Glutamatergic neuron (in vitro differentiated cells): ENCODE measurements at regions not wholly inside any gene's neighbourhood (a gene's known extent, or its start where the extent isn't known, plus 50 kb on each side); places are given as distances from the start of the nearest gene placed in this dataset.

Experiments used
- DNase-seq: peaks from one replicate; pipeline ENCODE4 v3.0.0; 2022
- H3K27ac Mint-ChIP-seq: one replicate; pipeline ENCODE4 v1.8.0; 2020; ENCODE audit warnings: mild to moderate bottlenecking, mixed read lengths, inconsistent platforms; ENCODE audit not compliant: unreplicated experiment
- H3K27me3 Mint-ChIP-seq: one replicate; pipeline ENCODE4 v1.8.0; 2020; ENCODE audit warnings: mild to moderate bottlenecking, moderate library complexity, mixed read lengths, inconsistent platforms; ENCODE audit not compliant: unreplicated experiment
- H3K36me3 Mint-ChIP-seq: one replicate; pipeline ENCODE4 v1.8.0; 2020; ENCODE audit warnings: mild to moderate bottlenecking, mixed read lengths, inconsistent platforms; ENCODE audit not compliant: unreplicated experiment
- H3K4me1 Mint-ChIP-seq: one replicate; pipeline ENCODE4 v1.8.0; 2020; ENCODE audit warnings: mild to moderate bottlenecking, low read depth, mixed read lengths, inconsistent platforms; ENCODE audit not compliant: unreplicated experiment
- H3K4me3 Mint-ChIP-seq: one replicate; pipeline ENCODE4 v1.8.0; 2020; ENCODE audit warnings: mild to moderate bottlenecking, mixed read lengths, inconsistent platforms; ENCODE audit not compliant: unreplicated experiment
- H3K9me3 Mint-ChIP-seq: one replicate; pipeline ENCODE4 v1.8.0; 2020; ENCODE audit warnings: mild to moderate bottlenecking, moderate library complexity, mixed read lengths, inconsistent platforms; ENCODE audit not compliant: unreplicated experiment
- TF ChIP-seq, protein P1 (sequence below): fragments of 200-600 bp; sonication (generic); IDR thresholded peaks from one replicate; pipeline ENCODE4 v1.5.0; 2021; ENCODE audit not compliant: partially characterized antibody, unreplicated experiment

DNA sequence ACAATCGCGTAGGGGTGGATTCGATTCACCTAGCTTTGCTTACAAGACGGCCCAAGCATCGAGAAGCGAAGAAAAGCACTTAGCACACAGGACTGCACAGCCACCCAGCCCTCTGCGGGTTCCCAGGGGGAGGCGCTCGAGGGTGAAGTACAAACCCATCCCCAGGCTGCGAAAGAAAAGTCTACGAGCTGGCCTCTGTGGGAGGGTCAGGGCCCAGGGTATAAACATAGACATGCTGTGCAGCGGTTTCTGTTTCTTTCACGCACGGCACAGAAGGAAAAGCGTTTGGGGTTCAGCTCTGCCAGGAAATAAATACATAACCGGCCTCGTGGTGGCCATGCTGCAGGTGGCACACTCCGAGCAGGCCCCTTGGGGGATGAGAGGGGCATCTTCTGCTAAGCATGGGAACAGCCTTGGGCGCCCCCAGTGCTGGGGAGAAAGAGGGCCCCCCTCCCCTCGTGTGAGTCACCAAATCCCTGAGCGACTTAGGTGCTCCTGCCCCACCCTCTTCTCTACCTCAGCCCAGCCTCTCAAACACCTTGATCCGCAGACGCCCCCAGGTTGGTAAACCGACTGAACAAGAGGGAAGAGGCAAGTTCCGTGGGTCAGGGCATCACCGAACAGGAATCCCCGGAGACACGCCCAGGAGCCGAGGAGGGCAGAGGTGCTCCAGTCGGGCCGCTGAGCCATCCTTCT is 91.6 kb upstream of the RIPOR2 start:
- Mint-ChIP-seq H3K4me1 (no peaks in the 10 kb centered on the region), H3K36me3 (no peaks in the 10 kb centered on the region), H3K4me3 (no peak overlapping the region), H3K9me3 (peaks cover 4% of the 10 kb centered on the region), H3K27ac (no peak overlapping the region), H3K27me3 (peaks cover 3% of the 10 kb centered on the region)
- TF ChIP-seq, protein P1, sequence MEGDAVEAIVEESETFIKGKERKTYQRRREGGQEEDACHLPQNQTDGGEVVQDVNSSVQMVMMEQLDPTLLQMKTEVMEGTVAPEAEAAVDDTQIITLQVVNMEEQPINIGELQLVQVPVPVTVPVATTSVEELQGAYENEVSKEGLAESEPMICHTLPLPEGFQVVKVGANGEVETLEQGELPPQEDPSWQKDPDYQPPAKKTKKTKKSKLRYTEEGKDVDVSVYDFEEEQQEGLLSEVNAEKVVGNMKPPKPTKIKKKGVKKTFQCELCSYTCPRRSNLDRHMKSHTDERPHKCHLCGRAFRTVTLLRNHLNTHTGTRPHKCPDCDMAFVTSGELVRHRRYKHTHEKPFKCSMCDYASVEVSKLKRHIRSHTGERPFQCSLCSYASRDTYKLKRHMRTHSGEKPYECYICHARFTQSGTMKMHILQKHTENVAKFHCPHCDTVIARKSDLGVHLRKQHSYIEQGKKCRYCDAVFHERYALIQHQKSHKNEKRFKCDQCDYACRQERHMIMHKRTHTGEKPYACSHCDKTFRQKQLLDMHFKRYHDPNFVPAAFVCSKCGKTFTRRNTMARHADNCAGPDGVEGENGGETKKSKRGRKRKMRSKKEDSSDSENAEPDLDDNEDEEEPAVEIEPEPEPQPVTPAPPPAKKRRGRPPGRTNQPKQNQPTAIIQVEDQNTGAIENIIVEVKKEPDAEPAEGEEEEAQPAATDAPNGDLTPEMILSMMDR, result no peak
- DNase-seq, result no peak

DNA sequence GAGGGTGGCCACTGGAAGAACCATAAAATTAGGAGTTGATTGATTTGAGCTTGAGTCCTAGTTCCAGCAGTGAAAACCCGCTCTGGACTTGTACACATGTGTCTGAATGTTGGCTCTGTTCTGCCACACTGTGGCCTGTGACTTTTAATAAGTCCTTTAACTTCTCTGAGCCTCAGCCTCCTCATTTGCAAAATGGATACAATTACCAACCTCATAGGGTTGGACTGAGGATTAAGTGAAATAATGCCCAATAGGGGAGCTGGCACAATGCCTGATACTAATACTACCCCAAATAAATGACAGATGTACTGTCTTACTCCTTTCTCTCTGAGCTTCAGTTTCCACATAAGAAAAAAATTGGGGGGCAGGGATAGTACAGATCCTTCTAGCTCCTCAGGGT is 92.6 kb upstream of the RIPOR2 start:
- Mint-ChIP-seq H3K4me1 (no peaks in the 10 kb centered on the region), H3K36me3 (no peaks in the 10 kb centered on the region)
- no peak for DNase-seq

DNA sequence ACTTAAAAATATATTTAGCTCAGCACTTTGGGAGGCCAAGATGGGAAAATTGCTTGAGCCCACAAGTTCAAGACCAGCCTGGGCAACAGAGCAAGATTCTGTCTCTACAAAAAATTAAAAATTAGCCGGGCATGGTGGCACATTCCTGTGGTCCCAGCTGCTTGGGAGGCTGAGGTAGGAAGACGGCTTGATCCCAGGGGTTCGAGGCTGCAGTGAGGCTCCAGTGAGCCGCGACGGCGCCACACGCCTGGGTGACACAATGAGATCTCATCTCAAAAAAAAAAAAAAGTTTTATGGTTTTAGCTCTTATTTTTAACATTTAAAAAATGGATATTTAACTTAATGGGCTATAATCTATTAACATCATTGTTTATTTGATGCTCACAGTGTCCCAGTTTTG is 97.2 kb upstream of the RIPOR2 start:
- Mint-ChIP-seq H3K36me3 (no peaks in the 10 kb centered on the region), H3K9me3 (no peaks in the 10 kb centered on the region), H3K4me3 (no peak overlapping the region), H3K4me1 (no peaks in the 10 kb centered on the region), H3K27me3 (peaks cover 3% of the 10 kb centered on the region), H3K27ac (no peak overlapping the region)
- TF ChIP-seq, protein P1, result no peak
- DNase-seq, result no peak

More for the DNA sequence above, 92.6 kb upstream of the RIPOR2 start:
- TF ChIP-seq, protein P1, result no peak
- Mint-ChIP-seq H3K27ac (no peak overlapping the region), H3K4me3 (no peak overlapping the region), H3K9me3 (no peaks in the 10 kb centered on the region), H3K27me3 (peaks cover 3% of the 10 kb centered on the region)

DNA sequence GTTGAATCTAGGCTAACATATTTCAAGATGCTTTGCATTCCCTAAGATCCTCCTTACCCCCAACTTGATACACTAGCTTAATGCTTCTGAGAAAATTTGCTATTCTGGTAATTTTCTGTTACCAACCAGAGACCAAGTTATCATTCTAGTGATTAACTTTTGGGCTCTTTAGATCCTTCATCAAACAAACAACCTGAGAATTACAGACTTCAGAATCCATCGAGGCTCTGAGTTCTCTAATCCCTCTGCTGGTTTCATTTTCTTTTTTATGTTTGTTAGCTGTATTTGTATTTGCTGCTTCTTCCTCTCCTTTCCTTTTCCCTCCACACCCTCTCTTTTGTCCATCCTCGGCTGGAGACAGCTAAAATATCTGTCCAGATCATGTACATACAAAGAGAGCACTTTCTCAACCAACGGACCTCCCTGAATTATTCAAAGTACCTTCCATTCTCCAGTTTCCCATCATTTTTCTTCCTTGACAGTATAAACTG is 98.7 kb upstream of the RIPOR2 start:
- no peak overlapping the region for H3K4me3 Mint-ChIP-seq

DNA sequence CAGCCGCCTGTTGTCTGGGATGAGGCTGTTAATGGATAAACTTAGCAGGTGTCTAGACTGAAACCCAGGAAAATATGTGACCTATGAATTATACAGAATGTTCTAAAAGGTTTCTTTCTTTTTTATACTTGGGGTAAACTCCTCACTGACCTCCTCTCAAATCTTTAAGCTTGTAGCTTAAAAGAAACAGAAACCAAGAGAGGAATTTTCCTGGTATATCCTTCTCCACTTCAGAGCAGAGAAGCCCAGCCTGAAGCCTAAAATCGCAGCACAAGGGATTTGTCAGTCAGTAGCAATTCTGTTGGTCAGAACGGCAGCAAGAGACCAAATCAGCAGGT is 99.4 kb upstream of the RIPOR2 start:
- TF ChIP-seq, protein P1, result no peak
- Mint-ChIP-seq H3K27me3 (peaks cover 3% of the 10 kb centered on the region), H3K27ac (no peak overlapping the region), H3K4me1 (no peaks in the 10 kb centered on the region), H3K9me3 (no peaks in the 10 kb centered on the region), H3K36me3 (no peaks in the 10 kb centered on the region), H3K4me3 (no peak overlapping the region)
- no peak for DNase-seq

More for the DNA sequence above, 98.7 kb upstream of the RIPOR2 start:
- H3K27me3 Mint-ChIP-seq, result peaks cover 3% of the 10 kb centered on the region
- no peaks in the 10 kb centered on the region for H3K9me3 Mint-ChIP-seq
- DNase-seq, result no peak
- H3K27ac Mint-ChIP-seq, result no peak overlapping the region
- H3K36me3 Mint-ChIP-seq, result no peaks in the 10 kb centered on the region
- TF ChIP-seq, protein P1, result no peak
- H3K4me1 Mint-ChIP-seq, result no peaks in the 10 kb centered on the region
